ENCODE measurements at regions not wholly inside any gene's neighbourhood (a gene's known extent, or its start where the extent isn't known, plus 50 kb on each side); places are given as distances from the start of the nearest gene placed in this dataset.

- 75 to 81% methylated on average over 7 to 9 of the region's 16 CpGs for WGBS, 2 donors (ENCODE audit: low coverage in 1 of 2)
- no peak overlapping the region for H3K4me3 ChIP-seq
- H3K4me1 ChIP-seq = peaks cover 7 to 38% (median 16%) of the 10 kb centered on the region in 3 donors
- ATAC-seq = no peak
- TF ChIP-seq EP300 (IDR thresholded peaks at IDR 0.05) (no peak), POLR2AphosphoS5 (IDR thresholded peaks at IDR 0.05) (no peak), CTCF (IDR thresholded peaks at IDR 0.05) (no peak), POLR2A (IDR thresholded peaks at IDR 0.05) (no peak)
- H3K9me3 ChIP-seq = no peaks in the 10 kb centered on the region
- H3K36me3 ChIP-seq = no peaks in the 10 kb centered on the region
- no peaks in the 10 kb centered on the region for H3K27me3 ChIP-seq
- H3K27ac ChIP-seq = peak overlapping the region; percentile 35 to 84 (median 74)
These were observed 130.0 kb upstream of the PTPN1 start for GRCh38 chr20:50379991-50380696.

GRCh38 chr20:50380697-50381040, 129.5 kb upstream of the PTPN1 start:
- peaks cover 7 to 38% (median 16%) of the 10 kb centered on the region in 3 donors for H3K4me1 ChIP-seq
- 20% methylated on average over 3 of the region's 5 CpGs; no CpG with 5 or more reads in 1 of the 2 donors for WGBS, 2 donors (ENCODE audit: low coverage in 1 of 2)
- no peak for ATAC-seq
- no peaks in the 10 kb centered on the region for H3K9me3 ChIP-seq
- H3K27ac ChIP-seq = peak overlapping the region; percentile 14 to 84 (median 74)
- H3K4me3 ChIP-seq = no peak overlapping the region
- H3K36me3 ChIP-seq = no peaks in the 10 kb centered on the region
- TF ChIP-seq EP300 (IDR thresholded peaks at IDR 0.05) (no peak), POLR2A (IDR thresholded peaks at IDR 0.05) (no peak), CTCF (IDR thresholded peaks at IDR 0.05) (peak in 3 of 4 experiments; percentile 57 to 68 (median 65)), POLR2AphosphoS5 (IDR thresholded peaks at IDR 0.05) (peak; percentile 56)
- no peaks in the 10 kb centered on the region for H3K27me3 ChIP-seq

GRCh38 chr20:50381075-50381732, 129.0 kb upstream of the PTPN1 start:
- no peak for ATAC-seq
- H3K9me3 ChIP-seq = no peaks in the 10 kb centered on the region
- no peak overlapping the region for H3K4me3 ChIP-seq
- TF ChIP-seq EP300 (IDR thresholded peaks at IDR 0.05) = no peak
- TF ChIP-seq POLR2A (IDR thresholded peaks at IDR 0.05) = no peak
- TF ChIP-seq CTCF (IDR thresholded peaks at IDR 0.05) = no peak
- no peak for TF ChIP-seq POLR2AphosphoS5 (IDR thresholded peaks at IDR 0.05)
- peaks cover 7 to 38% (median 16%) of the 10 kb centered on the region in 3 donors for H3K4me1 ChIP-seq
- H3K36me3 ChIP-seq = no peaks in the 10 kb centered on the region
- H3K27me3 ChIP-seq = no peaks in the 10 kb centered on the region
- peak overlapping the region in 3 of 4 donors; percentile 25 to 84 (median 76) for H3K27ac ChIP-seq
- WGBS, 2 donors (ENCODE audit: low coverage in 1 of 2) = 62 to 67% methylated on average over 6 to 7 of the region's 7 CpGs

GRCh38 chr20:50381771-50382593, 128.2 kb upstream of the PTPN1 start:
- no peak for ATAC-seq
- no peak for TF ChIP-seq POLR2AphosphoS5 (IDR thresholded peaks at IDR 0.05)
- TF ChIP-seq POLR2A (IDR thresholded peaks at IDR 0.05) = no peak
- no peak for TF ChIP-seq EP300 (IDR thresholded peaks at IDR 0.05)
- TF ChIP-seq CTCF (IDR thresholded peaks at IDR 0.05) = no peak
- WGBS, 2 donors (ENCODE audit: low coverage in 1 of 2) = 65 to 68% methylated on average over 9 to 12 of the region's 13 CpGs
- H3K9me3 ChIP-seq = no peaks in the 10 kb centered on the region
- H3K4me1 ChIP-seq = peaks cover 7 to 38% (median 16%) of the 10 kb centered on the region in 3 donors
- H3K27me3 ChIP-seq = no peaks in the 10 kb centered on the region
- peak overlapping the region in 1 of 4 donors; percentile 84 for H3K27ac ChIP-seq
- H3K4me3 ChIP-seq = no peak overlapping the region
- no peaks in the 10 kb centered on the region for H3K36me3 ChIP-seq

Data from gastroesophageal sphincter (tissue), 4 donors.